ENCODE measurements at regions not wholly inside any gene's neighbourhood (a gene's known extent, or its start where the extent isn't known, plus 50 kb on each side); places are given as distances from the start of the nearest gene placed in this dataset.

DNA sequence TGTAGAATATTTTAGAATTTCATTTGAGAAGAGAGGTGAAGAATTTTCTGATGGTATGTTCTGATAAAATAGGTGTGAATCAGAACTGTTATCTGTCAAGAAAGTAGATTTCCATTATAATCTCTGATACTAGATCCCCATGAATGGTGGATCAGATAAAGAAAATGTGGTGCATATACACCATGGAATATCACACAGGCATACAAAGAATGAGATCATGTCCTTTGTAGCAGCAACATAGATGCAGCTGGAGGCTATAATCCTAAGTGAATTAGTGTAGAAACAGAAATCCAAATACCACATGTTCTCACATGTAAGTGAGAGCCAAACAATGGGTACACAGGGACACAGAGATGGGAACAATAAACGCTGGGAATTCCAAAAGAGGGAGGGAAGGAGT is 372.0 kb upstream of the ATP2B1 start:
- Histone ChIP-seq H3K9me3 (ENCODE audit: control insufficient read depth in 2 of 2, insufficient read depth in 1 of 2, low read depth in 1 of 2, low read length in 1 of 2) (peaks cover 0 to 1% of the 10 kb centered on the region in 2 donors), H3K4me3 (ENCODE audit: low read depth in 1 of 3, low read length in 3 of 3) (no peak overlapping the region), H3K36me3 (ENCODE audit: control insufficient read depth in 3 of 3, insufficient read depth in 2 of 3, low read depth in 1 of 3, low read length in 3 of 3) (no peaks in the 10 kb centered on the region), H3K27ac (ENCODE audit: low read depth in 1 of 3, low read length in 2 of 3) (no peak overlapping the region), H3K27me3 (ENCODE audit: control insufficient read depth in 3 of 3, insufficient read depth in 3 of 3, low read length in 3 of 3) (no peaks in the 10 kb centered on the region), H3K4me1 (ENCODE audit: control insufficient read depth in 3 of 3, insufficient read depth in 2 of 3, low read depth in 1 of 3, low read length in 2 of 3) (no peaks in the 10 kb centered on the region)
- WGBS, 3 donors = 42 to 60% (median 48%) methylated on average over 1 of the region's 1 CpG
- DNase-seq (no peak), FAIRE-seq (no peak)

DNA sequence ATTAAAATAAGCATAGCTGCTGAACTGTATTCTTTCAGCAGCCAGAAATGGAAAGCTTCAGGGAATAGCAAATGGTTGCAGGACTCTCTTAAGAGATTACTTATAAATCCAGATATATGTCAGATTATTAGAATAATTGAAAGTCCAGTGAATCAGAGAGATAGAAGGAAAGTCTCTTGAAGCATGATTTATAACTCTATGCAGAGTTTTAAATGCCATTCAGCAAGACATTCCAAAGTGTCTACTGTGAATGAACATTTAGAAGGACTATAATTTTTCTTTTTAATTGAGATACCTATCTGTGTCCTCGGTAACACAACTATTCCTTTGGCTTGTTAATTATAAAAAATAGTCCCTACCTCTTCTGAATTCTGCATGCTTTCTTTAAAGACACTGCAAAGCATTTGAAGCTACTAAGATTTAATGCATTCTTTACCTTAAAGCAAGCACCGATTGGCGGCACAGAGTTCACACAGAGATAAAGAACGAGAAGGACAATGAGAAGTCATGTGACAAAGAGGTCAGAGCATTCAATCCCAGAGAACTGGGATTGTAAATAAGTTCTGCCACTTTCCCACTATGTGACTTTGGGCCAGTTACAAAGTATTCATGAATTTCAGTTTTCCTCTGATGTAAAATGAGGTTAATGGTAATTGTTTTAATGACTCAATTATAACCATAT is 371.0 kb upstream of the ATP2B1 start:
- 55 to 78% (median 56%) methylated on average over 4 of the region's 4 CpGs for WGBS, 3 donors
- FAIRE-seq = no peak
- H3K27ac ChIP-seq (ENCODE audit: low read depth in 1 of 3, low read length in 2 of 3) = no peak overlapping the region
- H3K36me3 ChIP-seq (ENCODE audit: control insufficient read depth in 3 of 3, insufficient read depth in 2 of 3, low read depth in 1 of 3, low read length in 3 of 3) = no peaks in the 10 kb centered on the region
- H3K27me3 ChIP-seq (ENCODE audit: control insufficient read depth in 3 of 3, insufficient read depth in 3 of 3, low read length in 3 of 3) = no peaks in the 10 kb centered on the region
- H3K4me3 ChIP-seq (ENCODE audit: low read depth in 1 of 3, low read length in 3 of 3) = no peak overlapping the region
- H3K9me3 ChIP-seq (ENCODE audit: control insufficient read depth in 2 of 2, insufficient read depth in 1 of 2, low read depth in 1 of 2, low read length in 1 of 2) = peaks cover 0 to 1% of the 10 kb centered on the region in 2 donors
- H3K4me1 ChIP-seq (ENCODE audit: control insufficient read depth in 3 of 3, insufficient read depth in 2 of 3, low read depth in 1 of 3, low read length in 2 of 3) = no peaks in the 10 kb centered on the region
- DNase-seq = no peak

DNA sequence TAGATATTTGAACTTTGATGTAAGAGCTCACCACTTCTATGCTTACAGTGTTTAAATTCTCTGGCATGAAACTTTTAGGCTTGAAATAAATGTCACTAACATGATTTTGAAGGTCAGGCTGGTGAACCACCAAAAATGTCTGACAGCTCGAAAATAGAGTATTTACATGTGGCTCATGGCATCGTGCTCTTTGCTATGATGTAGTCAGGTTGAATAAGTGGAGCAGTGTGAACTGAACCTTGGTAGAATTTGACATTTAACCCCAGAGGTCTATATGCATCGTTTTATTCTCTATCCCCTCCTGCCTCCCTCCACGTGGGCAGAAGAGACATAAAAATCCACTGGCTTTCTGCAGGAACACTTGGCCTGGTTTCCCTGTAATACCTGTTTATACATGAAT is 369.7 kb upstream of the ATP2B1 start:
- Histone ChIP-seq H3K36me3 (ENCODE audit: control insufficient read depth in 3 of 3, insufficient read depth in 2 of 3, low read depth in 1 of 3, low read length in 3 of 3) (no peaks in the 10 kb centered on the region), H3K9me3 (ENCODE audit: control insufficient read depth in 2 of 2, insufficient read depth in 1 of 2, low read depth in 1 of 2, low read length in 1 of 2) (peaks cover 0 to 1% of the 10 kb centered on the region in 2 donors), H3K4me3 (ENCODE audit: low read depth in 1 of 3, low read length in 3 of 3) (no peak overlapping the region), H3K27ac (ENCODE audit: low read depth in 1 of 3, low read length in 2 of 3) (no peak overlapping the region), H3K4me1 (ENCODE audit: control insufficient read depth in 3 of 3, insufficient read depth in 2 of 3, low read depth in 1 of 3, low read length in 2 of 3) (no peaks in the 10 kb centered on the region), H3K27me3 (ENCODE audit: control insufficient read depth in 3 of 3, insufficient read depth in 3 of 3, low read length in 3 of 3) (no peaks in the 10 kb centered on the region)
- WGBS, 3 donors = 72 to 87% (median 72%) methylated on average over 4 of the region's 4 CpGs
- FAIRE-seq (no peak), DNase-seq (no peak)

DNA sequence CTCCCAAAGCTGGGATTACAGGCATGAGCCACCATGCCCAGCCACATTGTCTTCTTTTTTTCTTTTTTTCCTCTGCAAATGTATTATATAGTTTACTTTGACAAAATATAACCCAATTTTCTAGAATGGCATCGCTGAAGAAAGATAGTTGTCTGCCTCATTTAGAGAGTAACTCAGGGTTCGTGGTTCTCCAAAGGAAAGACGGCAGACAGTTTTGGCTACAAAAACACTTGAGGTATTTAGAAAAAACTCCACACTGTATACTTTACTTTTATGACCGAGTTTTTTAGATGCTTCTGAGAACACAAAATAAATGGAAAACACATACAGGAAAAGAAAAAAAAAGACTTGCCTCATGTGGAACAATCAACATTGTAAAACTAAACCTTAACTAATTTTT is 369.1 kb upstream of the ATP2B1 start:
- WGBS, 3 donors = 72 to 88% (median 77%) methylated on average over 4 of the region's 4 CpGs
- no peaks in the 10 kb centered on the region for H3K36me3 ChIP-seq (ENCODE audit: control insufficient read depth in 3 of 3, insufficient read depth in 2 of 3, low read depth in 1 of 3, low read length in 3 of 3)
- FAIRE-seq (no peak), DNase-seq (no peak)
- H3K9me3 ChIP-seq (ENCODE audit: control insufficient read depth in 2 of 2, insufficient read depth in 1 of 2, low read depth in 1 of 2, low read length in 1 of 2) = peaks cover 0 to 1% of the 10 kb centered on the region in 2 donors
- H3K27ac ChIP-seq (ENCODE audit: low read depth in 1 of 3, low read length in 2 of 3) = no peak overlapping the region
- no peaks in the 10 kb centered on the region for H3K27me3 ChIP-seq (ENCODE audit: control insufficient read depth in 3 of 3, insufficient read depth in 3 of 3, low read length in 3 of 3)
- H3K4me3 ChIP-seq (ENCODE audit: low read depth in 1 of 3, low read length in 3 of 3) = no peak overlapping the region
- H3K4me1 ChIP-seq (ENCODE audit: control insufficient read depth in 3 of 3, insufficient read depth in 2 of 3, low read depth in 1 of 3, low read length in 2 of 3) = no peaks in the 10 kb centered on the region

DNA sequence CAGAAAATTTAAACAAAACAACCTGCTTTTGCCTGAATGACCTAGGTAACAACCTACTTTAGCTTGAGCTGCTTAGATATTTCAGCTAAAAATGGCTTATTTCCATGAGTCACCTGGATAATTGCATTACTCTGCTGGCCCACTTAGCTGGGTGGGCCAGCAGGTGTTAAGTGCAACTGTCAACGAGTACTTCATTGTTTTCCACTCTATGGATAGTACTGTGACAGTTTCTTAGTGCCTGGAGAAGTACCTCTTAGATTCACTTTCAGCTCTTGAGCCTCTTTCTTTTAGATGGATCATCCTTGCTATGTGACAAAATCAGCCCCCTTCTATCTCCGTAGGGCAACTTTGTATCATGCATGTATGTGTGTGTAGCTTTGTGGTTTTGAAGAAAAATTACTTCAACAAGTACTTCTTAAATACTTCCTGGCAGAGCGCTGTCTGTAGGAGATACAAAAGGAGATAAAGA is 368.2 kb upstream of the ATP2B1 start:
- FAIRE-seq = no peak

DNA sequence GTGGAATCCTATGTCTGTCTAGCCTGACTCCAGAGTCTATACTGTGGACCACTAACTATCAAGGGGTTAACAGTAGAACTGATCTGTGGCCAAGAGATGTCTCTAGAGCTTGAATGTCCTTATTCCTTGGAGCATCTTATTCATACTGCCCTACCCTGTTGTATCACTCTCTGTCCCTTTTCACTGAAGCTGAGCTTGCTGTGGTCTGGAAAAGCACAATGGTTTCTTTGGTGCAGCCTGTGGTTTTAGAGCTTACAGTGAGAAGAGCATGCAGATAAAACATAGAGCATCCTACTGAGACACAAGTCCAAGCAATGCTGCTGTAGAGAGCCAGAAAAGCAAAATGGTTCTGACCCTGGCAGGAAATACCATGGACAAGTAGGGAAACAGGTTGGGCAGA is 367.0 kb upstream of the ATP2B1 start:
- H3K4me1 ChIP-seq (ENCODE audit: control insufficient read depth in 3 of 3, insufficient read depth in 2 of 3, low read depth in 1 of 3, low read length in 2 of 3) = no peaks in the 10 kb centered on the region
- H3K27me3 ChIP-seq (ENCODE audit: control insufficient read depth in 3 of 3, insufficient read depth in 3 of 3, low read length in 3 of 3) = no peaks in the 10 kb centered on the region
- DNase-seq (no peak), FAIRE-seq (no peak)
- peaks cover 0 to 1% of the 10 kb centered on the region in 2 donors for H3K9me3 ChIP-seq (ENCODE audit: control insufficient read depth in 2 of 2, insufficient read depth in 1 of 2, low read depth in 1 of 2, low read length in 1 of 2)
- H3K4me3 ChIP-seq (ENCODE audit: low read depth in 1 of 3, low read length in 3 of 3) = no peak overlapping the region
- no peak overlapping the region for H3K27ac ChIP-seq (ENCODE audit: low read depth in 1 of 3, low read length in 2 of 3)
- no peaks in the 10 kb centered on the region for H3K36me3 ChIP-seq (ENCODE audit: control insufficient read depth in 3 of 3, insufficient read depth in 2 of 3, low read depth in 1 of 3, low read length in 3 of 3)

More for the DNA sequence above, 368.2 kb upstream of the ATP2B1 start:
- Histone ChIP-seq H3K27ac (ENCODE audit: low read depth in 1 of 3, low read length in 2 of 3) (no peak overlapping the region), H3K9me3 (ENCODE audit: control insufficient read depth in 2 of 2, insufficient read depth in 1 of 2, low read depth in 1 of 2, low read length in 1 of 2) (peaks cover 0 to 1% of the 10 kb centered on the region in 2 donors), H3K4me3 (ENCODE audit: low read depth in 1 of 3, low read length in 3 of 3) (no peak overlapping the region), H3K4me1 (ENCODE audit: control insufficient read depth in 3 of 3, insufficient read depth in 2 of 3, low read depth in 1 of 3, low read length in 2 of 3) (no peaks in the 10 kb centered on the region), H3K36me3 (ENCODE audit: control insufficient read depth in 3 of 3, insufficient read depth in 2 of 3, low read depth in 1 of 3, low read length in 3 of 3) (no peaks in the 10 kb centered on the region), H3K27me3 (ENCODE audit: control insufficient read depth in 3 of 3, insufficient read depth in 3 of 3, low read length in 3 of 3) (no peaks in the 10 kb centered on the region)
- WGBS, 3 donors = 51 to 72% (median 58%) methylated on average over 3 of the region's 3 CpGs
- no peak for DNase-seq

DNA sequence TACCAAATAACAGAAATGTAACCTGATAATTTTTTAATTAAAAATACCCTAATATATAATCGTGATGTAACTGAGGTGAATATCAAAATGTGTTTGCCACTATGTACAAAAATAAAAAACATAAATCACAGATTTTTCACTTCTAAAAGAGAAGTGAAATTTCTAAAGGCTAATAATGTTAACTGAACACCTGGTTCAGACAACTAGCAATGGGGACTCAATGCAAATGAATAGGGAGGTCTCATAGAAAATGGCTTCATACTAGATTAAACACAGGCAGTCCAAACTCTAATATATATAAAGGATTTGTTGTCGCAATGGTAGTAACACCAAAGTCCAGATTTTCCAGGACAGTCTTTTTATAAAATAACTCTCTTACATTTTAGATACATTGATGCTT is 365.4 kb upstream of the ATP2B1 start:
- FAIRE-seq = no peak
- 84 to 92% (median 88%) methylated on average over 2 of the region's 2 CpGs for WGBS, 3 donors
- Histone ChIP-seq H3K27ac (ENCODE audit: low read depth in 1 of 3, low read length in 2 of 3) (no peak overlapping the region), H3K4me1 (ENCODE audit: control insufficient read depth in 3 of 3, insufficient read depth in 2 of 3, low read depth in 1 of 3, low read length in 2 of 3) (no peaks in the 10 kb centered on the region), H3K9me3 (ENCODE audit: control insufficient read depth in 2 of 2, insufficient read depth in 1 of 2, low read depth in 1 of 2, low read length in 1 of 2) (peaks cover 1% of the 10 kb centered on the region in 2 donors), H3K27me3 (ENCODE audit: control insufficient read depth in 3 of 3, insufficient read depth in 3 of 3, low read length in 3 of 3) (no peaks in the 10 kb centered on the region), H3K4me3 (ENCODE audit: low read depth in 1 of 3, low read length in 3 of 3) (no peak overlapping the region), H3K36me3 (ENCODE audit: control insufficient read depth in 3 of 3, insufficient read depth in 2 of 3, low read depth in 1 of 3, low read length in 3 of 3) (no peaks in the 10 kb centered on the region)
- DNase-seq = no peak

DNA sequence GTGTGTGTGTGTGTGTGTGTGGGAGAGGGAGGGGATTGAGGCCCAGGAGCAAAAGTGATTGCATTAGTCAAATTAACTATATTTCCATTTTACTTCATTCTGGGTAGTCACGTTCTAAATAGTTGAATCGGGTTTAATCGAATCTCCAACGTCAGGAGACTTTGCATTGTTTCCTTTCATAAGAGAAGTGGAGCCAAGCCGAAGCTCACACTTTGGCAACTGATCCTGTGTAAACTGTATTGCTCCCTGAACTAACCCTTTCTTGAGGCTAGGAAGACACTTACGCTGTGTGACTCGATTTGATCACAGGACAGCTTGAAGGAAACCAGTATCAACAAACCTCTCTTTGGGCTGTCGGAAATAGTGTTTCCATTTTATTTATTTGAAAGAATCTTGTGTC is 363.4 kb upstream of the ATP2B1 start:
- Histone ChIP-seq H3K4me1 (ENCODE audit: control insufficient read depth in 3 of 3, insufficient read depth in 2 of 3, low read depth in 1 of 3, low read length in 2 of 3) (no peaks in the 10 kb centered on the region), H3K4me3 (ENCODE audit: low read depth in 1 of 3, low read length in 3 of 3) (no peak overlapping the region), H3K9me3 (ENCODE audit: control insufficient read depth in 2 of 2, insufficient read depth in 1 of 2, low read depth in 1 of 2, low read length in 1 of 2) (peaks cover 1 to 3% of the 10 kb centered on the region in 2 donors), H3K27ac (ENCODE audit: low read depth in 1 of 3, low read length in 2 of 3) (no peak overlapping the region), H3K27me3 (ENCODE audit: control insufficient read depth in 3 of 3, insufficient read depth in 3 of 3, low read length in 3 of 3) (no peaks in the 10 kb centered on the region), H3K36me3 (ENCODE audit: control insufficient read depth in 3 of 3, insufficient read depth in 2 of 3, low read depth in 1 of 3, low read length in 3 of 3) (no peaks in the 10 kb centered on the region)
- no peak for FAIRE-seq
- 73 to 86% (median 80%) methylated on average over 8 of the region's 8 CpGs for WGBS, 3 donors
- no peak for DNase-seq

DNA sequence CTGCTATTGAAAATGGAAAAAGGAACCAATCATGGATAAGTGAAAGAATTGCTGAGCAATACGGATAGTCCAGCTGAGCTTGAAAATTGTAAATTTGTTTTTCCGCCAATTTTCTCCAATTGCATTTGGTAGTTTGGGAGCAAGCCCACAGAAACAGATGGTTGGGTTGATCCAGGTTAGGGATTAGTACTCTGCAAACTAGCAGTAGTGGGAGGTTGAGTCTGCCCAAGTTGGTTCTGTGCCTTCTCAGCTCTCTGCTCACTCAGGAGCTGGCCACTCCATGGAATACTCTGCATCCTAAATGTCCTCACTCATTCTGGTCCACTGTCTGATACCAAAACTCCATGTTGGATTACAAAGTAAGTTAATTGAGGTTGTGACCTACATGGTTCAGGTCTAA is 361.1 kb upstream of the ATP2B1 start:
- Histone ChIP-seq H3K9me3 (ENCODE audit: control insufficient read depth in 2 of 2, insufficient read depth in 1 of 2, low read depth in 1 of 2, low read length in 1 of 2) (peaks cover 0 to 3% of the 10 kb centered on the region in 2 donors), H3K27me3 (ENCODE audit: control insufficient read depth in 3 of 3, insufficient read depth in 3 of 3, low read length in 3 of 3) (no peaks in the 10 kb centered on the region), H3K36me3 (ENCODE audit: control insufficient read depth in 3 of 3, insufficient read depth in 2 of 3, low read depth in 1 of 3, low read length in 3 of 3) (no peaks in the 10 kb centered on the region), H3K27ac (ENCODE audit: low read depth in 1 of 3, low read length in 2 of 3) (no peak overlapping the region), H3K4me3 (ENCODE audit: low read depth in 1 of 3, low read length in 3 of 3) (no peak overlapping the region), H3K4me1 (ENCODE audit: control insufficient read depth in 3 of 3, insufficient read depth in 2 of 3, low read depth in 1 of 3, low read length in 2 of 3) (no peaks in the 10 kb centered on the region)
- 95 to 98% (median 96%) methylated on average over 2 of the region's 2 CpGs for WGBS, 3 donors
- DNase-seq (no peak), FAIRE-seq (no peak)
